ENCODE measurements at regions not wholly inside any gene's neighbourhood (a gene's known extent, or its start where the extent isn't known, plus 50 kb on each side); places are given as distances from the start of the nearest gene placed in this dataset.
"Not testable (repeated sequence)": the region's sequence is repeated elsewhere in the genome, so short reads cannot be mapped to it uniquely, and the experiment has no call there.

DNA sequence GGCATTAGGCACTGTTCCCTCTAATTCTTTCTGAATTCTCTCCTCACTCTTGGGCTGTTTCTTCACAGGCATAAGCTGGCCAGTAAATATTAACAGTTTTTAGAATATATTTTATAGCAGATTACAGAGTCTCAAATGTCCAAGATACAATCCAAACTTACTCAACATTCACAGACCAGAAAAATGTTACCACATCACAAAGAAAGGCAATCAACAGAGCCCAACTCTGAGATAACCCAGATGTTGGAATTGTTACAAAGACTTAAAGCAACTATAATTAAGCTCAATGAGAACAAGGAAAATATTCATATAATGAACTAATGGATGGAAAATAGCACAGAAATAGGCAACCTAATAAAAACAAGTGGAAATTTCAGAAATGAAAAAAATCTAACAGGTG is 401.1 kb upstream of the RGMB start:
- no peak overlapping the region for H3K4me3 ChIP-seq (ENCODE audit: low read depth, low read length)
- DNase-seq (ENCODE audit: low read depth), result no peak
- TF ChIP-seq, protein P1, sequence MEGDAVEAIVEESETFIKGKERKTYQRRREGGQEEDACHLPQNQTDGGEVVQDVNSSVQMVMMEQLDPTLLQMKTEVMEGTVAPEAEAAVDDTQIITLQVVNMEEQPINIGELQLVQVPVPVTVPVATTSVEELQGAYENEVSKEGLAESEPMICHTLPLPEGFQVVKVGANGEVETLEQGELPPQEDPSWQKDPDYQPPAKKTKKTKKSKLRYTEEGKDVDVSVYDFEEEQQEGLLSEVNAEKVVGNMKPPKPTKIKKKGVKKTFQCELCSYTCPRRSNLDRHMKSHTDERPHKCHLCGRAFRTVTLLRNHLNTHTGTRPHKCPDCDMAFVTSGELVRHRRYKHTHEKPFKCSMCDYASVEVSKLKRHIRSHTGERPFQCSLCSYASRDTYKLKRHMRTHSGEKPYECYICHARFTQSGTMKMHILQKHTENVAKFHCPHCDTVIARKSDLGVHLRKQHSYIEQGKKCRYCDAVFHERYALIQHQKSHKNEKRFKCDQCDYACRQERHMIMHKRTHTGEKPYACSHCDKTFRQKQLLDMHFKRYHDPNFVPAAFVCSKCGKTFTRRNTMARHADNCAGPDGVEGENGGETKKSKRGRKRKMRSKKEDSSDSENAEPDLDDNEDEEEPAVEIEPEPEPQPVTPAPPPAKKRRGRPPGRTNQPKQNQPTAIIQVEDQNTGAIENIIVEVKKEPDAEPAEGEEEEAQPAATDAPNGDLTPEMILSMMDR (IDR thresholded peaks at IDR 0.05; ENCODE audit: low read depth, low read length, missing control alignments), result no peak

DNA sequence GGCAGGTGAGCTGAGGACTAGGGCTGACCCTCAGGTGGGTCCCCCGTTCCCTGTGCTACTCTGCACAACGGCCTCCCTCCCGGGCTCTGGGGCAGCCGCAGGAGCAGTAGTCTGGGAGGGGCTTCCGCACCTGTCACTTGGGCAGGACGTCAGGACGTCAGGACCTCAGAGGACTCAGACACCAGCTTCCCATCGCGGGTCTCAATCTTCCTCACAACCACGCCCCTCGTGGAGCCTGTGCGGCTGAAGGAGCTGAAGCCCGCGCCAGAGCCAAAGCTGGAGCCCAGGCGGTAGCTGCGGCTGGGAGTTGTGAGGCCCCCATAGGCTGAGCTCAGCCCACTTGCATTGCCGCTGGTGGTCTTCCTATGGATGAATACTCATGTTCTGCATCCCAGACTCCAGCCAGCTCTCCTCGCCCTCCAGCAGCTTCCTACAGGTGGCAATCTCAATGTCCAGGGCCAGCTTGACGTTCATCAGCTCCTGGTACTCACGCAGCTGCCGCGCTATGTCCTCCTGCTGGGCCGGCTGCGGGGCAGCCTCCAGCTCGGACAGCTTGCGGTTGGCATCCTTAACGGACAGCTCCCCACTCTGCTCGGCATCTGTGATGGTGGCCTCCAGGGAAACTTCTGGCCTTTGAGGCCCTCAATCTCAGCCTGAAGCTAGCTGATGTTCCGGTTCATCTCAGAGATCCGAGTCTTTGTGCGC is 381.4 kb upstream of the RGMB start:
- no peak for DNase-seq (ENCODE audit: low read depth)
- H3K4me3 ChIP-seq (ENCODE audit: low read depth, low read length), result no peak overlapping the region
- TF ChIP-seq, protein P1 (IDR thresholded peaks at IDR 0.05; ENCODE audit: low read depth, low read length, missing control alignments), result no peak

DNA sequence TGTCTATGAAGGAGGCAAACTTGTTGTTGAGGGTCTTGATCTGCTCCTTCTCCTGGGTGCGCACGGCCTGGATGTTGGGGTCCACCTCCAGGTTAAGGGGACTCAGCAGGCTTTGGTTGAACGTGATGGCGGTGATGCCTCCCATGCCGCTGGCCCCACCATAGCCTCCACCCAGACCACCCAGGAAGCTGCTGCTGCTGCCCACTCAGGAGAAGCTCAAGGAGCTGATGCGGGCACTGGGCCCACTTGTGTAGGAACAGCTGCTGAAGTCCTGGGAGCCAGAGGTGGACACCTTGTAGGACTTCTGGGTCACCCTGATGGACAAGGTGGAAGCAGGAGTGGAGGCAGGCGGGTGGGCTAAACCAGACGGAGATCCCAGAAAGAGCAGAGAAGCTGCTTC is 380.3 kb upstream of the RGMB start:
- not testable (repeated sequence) for H3K4me3 ChIP-seq (ENCODE audit: low read depth, low read length); DNase-seq (ENCODE audit: low read depth)

DNA sequence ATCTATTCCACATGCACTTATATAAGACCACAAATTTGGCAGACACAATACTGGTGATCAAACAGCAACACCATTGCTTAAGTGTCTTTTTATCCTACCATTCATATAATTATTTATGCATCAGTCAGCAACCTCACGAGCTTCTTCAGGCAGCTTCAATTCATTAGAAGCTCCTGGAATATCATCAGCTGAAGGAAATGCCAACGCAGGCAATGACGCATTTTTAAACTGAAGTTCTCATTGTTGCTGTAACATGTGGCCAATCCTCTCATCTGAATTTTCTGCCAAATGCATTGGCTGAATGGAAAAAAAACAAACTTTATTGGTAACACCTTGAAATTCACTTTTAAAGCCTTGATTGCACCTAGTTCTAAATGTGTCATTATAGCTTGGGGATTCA is 376.4 kb upstream of the RGMB start:
- TF ChIP-seq, protein P1 (IDR thresholded peaks at IDR 0.05; ENCODE audit: low read depth, low read length, missing control alignments), result no peak
- no peak overlapping the region for H3K4me3 ChIP-seq (ENCODE audit: low read depth, low read length)
- no peak for DNase-seq (ENCODE audit: low read depth)

DNA sequence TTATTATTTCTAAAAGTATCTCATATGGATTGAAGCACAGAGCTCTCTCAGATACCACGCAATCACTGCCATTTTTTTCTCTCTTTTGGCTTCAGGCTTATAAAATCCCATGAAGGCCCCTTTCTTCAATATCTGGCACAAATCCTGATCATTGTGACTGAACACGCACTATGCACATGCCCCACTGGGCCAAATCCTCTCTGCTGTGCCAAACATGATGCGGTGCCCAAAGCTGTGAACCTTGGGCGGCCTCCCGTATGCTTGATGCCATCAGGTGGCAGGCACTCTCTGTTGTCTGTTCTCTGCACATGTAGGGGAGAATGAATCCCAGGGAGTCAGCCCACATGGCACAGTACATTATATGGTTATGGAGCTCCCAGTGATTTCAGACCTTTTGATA is 375.0 kb upstream of the RGMB start:
- no peak for DNase-seq (ENCODE audit: low read depth)
- H3K4me3 ChIP-seq (ENCODE audit: low read depth, low read length), result no peak overlapping the region
- TF ChIP-seq, protein P1 (IDR thresholded peaks at IDR 0.05; ENCODE audit: low read depth, low read length, missing control alignments), result no peak

DNA sequence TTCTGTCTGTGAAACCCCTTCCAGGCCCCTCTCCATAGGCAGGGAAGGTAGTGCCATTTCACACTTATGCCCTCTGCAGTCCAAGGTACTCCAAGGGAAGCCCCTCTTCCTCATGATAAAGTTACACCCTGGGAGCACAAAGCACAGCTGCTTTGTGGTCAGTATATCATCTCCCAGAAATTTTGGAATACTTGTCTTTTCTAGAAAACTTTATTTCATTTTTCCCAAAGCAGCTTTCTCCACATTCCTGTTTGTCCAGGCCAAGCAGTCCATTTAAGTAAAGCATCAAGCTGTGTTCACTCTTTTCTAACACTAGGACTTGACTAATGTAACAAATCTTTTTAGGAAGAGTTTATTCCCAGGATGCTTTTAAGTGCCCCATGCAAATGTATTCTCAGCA is 371.8 kb upstream of the RGMB start:
- H3K4me3 ChIP-seq (ENCODE audit: low read depth, low read length), result no peak overlapping the region
- DNase-seq (ENCODE audit: low read depth), result no peak
- TF ChIP-seq, protein P1 (IDR thresholded peaks at IDR 0.05; ENCODE audit: low read depth, low read length, missing control alignments), result no peak

DNA sequence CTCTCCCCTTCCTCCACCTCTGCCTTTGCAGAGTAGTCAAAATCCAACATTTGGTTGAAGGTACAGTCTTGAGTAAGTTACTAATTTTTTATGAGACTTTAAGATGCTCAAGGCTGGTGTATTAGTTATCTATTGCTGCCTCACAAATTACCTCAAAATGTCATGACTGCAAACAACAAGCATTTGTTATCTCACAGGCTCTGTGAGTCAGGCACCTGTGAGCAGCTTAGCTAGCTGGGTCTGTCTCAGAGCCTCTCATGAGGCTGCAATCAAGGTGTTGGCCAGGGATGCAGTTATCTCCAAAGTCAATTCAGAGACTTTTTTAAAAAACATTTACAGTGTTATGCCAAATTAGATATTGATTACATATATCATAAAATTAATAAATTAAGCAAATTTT is 371.3 kb upstream of the RGMB start:
- TF ChIP-seq, protein P1 (IDR thresholded peaks at IDR 0.05; ENCODE audit: low read depth, low read length, missing control alignments), result no peak
- H3K4me3 ChIP-seq (ENCODE audit: low read depth, low read length), result no peak overlapping the region
- DNase-seq (ENCODE audit: low read depth), result no peak

Measured in GM12864 (cell line).